GM23338 (cell line): ENCODE measurements at regions not wholly inside any gene's neighbourhood (a gene's known extent, or its start where the extent isn't known, plus 50 kb on each side); places are given as distances from the start of the nearest gene placed in this dataset.
"Not testable (repeated sequence)": the region's sequence is repeated elsewhere in the genome, so short reads cannot be mapped to it uniquely, and the experiment has no call there.

Experiments used
- CTCF ChIP-seq, 2 experiments: fragments of 200-600 bp in 1 of 2; sonication (generic) in 1 of 2; conservative IDR thresholded peaks; 2 replicates each; pipeline versions ENCODE4 v1.5.1 to v1.6.1; 2016 to 2017; ENCODE audit warnings: antibody characterized with exemption in 2 of 2, low read depth in 2 of 2, mild to moderate bottlenecking in 2 of 2, moderate library complexity in 1 of 2
- ETS1 ChIP-seq: IDR thresholded peaks from 2 replicates; pipeline ENCODE4 v1.6.1; 2016; ENCODE audit warnings: antibody characterized with exemption
- EZH2 ChIP-seq: fragments of 200-600 bp; sonication (generic); IDR thresholded peaks from one replicate; pipeline ENCODE4 v1.8.0; 2017; ENCODE audit warnings: antibody characterized with exemption, mild to moderate bottlenecking, low read depth; ENCODE audit not compliant: unreplicated experiment
- EZH2phosphoT487 ChIP-seq: fragments of 200-600 bp; sonication (generic); IDR thresholded peaks from one replicate; pipeline ENCODE4 v1.8.1; 2018; ENCODE audit warnings: antibody characterized with exemption; ENCODE audit not compliant: unreplicated experiment
- TF ChIP-seq, protein P1 (sequence below): IDR thresholded peaks from one replicate; pipeline ENCODE4 v1.6.1; 2018; ENCODE audit warnings: antibody characterized with exemption; ENCODE audit not compliant: unreplicated experiment

DNA sequence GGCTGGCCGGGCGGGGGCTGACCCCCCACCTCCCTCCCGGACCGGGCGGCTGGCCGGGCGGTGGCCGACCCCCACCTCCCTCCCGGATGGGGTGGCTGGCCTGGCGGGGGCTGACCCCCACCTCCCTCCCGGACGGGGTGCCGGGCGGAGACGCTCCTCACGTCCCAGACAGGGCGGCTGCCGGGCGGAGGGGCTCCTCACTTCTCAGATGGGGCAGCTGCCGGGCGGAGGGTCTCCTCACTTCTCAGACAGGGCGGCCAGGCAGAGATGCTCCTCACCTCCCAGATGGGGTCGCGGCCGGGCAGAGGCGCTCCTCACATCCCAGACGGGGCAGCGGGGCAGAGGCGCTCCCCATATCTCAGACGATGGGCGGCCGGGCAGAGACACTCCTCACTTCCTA, 965.8 kb upstream of the DEFB115 start:
- TF ChIP-seq CTCF (conservative IDR thresholded peaks at IDR 0.05; ENCODE audit: low read depth in 2 of 2); EZH2phosphoT487; EZH2; ETS1: not testable (repeated sequence)
- TF ChIP-seq, protein P1, sequence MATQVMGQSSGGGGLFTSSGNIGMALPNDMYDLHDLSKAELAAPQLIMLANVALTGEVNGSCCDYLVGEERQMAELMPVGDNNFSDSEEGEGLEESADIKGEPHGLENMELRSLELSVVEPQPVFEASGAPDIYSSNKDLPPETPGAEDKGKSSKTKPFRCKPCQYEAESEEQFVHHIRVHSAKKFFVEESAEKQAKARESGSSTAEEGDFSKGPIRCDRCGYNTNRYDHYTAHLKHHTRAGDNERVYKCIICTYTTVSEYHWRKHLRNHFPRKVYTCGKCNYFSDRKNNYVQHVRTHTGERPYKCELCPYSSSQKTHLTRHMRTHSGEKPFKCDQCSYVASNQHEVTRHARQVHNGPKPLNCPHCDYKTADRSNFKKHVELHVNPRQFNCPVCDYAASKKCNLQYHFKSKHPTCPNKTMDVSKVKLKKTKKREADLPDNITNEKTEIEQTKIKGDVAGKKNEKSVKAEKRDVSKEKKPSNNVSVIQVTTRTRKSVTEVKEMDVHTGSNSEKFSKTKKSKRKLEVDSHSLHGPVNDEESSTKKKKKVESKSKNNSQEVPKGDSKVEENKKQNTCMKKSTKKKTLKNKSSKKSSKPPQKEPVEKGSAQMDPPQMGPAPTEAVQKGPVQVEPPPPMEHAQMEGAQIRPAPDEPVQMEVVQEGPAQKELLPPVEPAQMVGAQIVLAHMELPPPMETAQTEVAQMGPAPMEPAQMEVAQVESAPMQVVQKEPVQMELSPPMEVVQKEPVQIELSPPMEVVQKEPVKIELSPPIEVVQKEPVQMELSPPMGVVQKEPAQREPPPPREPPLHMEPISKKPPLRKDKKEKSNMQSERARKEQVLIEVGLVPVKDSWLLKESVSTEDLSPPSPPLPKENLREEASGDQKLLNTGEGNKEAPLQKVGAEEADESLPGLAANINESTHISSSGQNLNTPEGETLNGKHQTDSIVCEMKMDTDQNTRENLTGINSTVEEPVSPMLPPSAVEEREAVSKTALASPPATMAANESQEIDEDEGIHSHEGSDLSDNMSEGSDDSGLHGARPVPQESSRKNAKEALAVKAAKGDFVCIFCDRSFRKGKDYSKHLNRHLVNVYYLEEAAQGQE: not testable (repeated sequence)
